ENCODE measurements at regions not wholly inside any gene's neighbourhood (a gene's known extent, or its start where the extent isn't known, plus 50 kb on each side); places are given as distances from the start of the nearest gene placed in this dataset.
"Not testable (repeated sequence)": the region's sequence is repeated elsewhere in the genome, so short reads cannot be mapped to it uniquely, and the experiment has no call there.

GRCh38 chr4:115470763-115471162, 357.3 kb upstream of the NDST4 start:
- no TSS peak for BruUV-seq (replicated peaks)
- CTCF ChIA-PET = no interaction called here
- no peak for DNase-seq (ENCODE audit: low read depth, low spot score)
- intact Hi-C loops (cut with micrococcal nuclease; ENCODE audit: unreplicated experiment) = no loop called here
- H3K36me3 ChIP-seq (ENCODE audit: control insufficient read depth, insufficient read depth, low read length) = no peaks in the 10 kb centered on the region
- POLR2A ChIA-PET = no interaction called here
- no peak for ATAC-seq
- no peak overlapping the region for H3K27ac ChIP-seq (ENCODE audit: low read length)
- no peaks in the 10 kb centered on the region for H3K4me1 ChIP-seq (ENCODE audit: control insufficient read depth, insufficient read depth, low read length)
- in situ Hi-C loops (cut with HindIII; ENCODE audit: low pct_unique_long_range_greater_than_20kb, low sequenced_read_pairs) = no loop called here
- H3K27me3 ChIP-seq (ENCODE audit: control insufficient read depth, insufficient read depth, low read length) = no peaks in the 10 kb centered on the region
- TF ChIP-seq SIN3A (IDR thresholded peaks at IDR 0.05; ENCODE audit: borderline replicate concordance, insufficient read depth, low read depth, low read length) = no peak
- no peak for TF ChIP-seq POLR2AphosphoS5 (IDR thresholded peaks at IDR 0.05; ENCODE audit: low read depth, low read length)
- TF ChIP-seq, protein P1, sequence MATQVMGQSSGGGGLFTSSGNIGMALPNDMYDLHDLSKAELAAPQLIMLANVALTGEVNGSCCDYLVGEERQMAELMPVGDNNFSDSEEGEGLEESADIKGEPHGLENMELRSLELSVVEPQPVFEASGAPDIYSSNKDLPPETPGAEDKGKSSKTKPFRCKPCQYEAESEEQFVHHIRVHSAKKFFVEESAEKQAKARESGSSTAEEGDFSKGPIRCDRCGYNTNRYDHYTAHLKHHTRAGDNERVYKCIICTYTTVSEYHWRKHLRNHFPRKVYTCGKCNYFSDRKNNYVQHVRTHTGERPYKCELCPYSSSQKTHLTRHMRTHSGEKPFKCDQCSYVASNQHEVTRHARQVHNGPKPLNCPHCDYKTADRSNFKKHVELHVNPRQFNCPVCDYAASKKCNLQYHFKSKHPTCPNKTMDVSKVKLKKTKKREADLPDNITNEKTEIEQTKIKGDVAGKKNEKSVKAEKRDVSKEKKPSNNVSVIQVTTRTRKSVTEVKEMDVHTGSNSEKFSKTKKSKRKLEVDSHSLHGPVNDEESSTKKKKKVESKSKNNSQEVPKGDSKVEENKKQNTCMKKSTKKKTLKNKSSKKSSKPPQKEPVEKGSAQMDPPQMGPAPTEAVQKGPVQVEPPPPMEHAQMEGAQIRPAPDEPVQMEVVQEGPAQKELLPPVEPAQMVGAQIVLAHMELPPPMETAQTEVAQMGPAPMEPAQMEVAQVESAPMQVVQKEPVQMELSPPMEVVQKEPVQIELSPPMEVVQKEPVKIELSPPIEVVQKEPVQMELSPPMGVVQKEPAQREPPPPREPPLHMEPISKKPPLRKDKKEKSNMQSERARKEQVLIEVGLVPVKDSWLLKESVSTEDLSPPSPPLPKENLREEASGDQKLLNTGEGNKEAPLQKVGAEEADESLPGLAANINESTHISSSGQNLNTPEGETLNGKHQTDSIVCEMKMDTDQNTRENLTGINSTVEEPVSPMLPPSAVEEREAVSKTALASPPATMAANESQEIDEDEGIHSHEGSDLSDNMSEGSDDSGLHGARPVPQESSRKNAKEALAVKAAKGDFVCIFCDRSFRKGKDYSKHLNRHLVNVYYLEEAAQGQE (IDR thresholded peaks at IDR 0.05; ENCODE audit: insufficient read depth in 1 of 2, low read depth in 2 of 2, low read length in 1 of 2) = no peak
- TF ChIP-seq TCF7L2 (IDR thresholded peaks at IDR 0.05; ENCODE audit: low read depth, low read length) = no peak
- TF ChIP-seq, protein P2, sequence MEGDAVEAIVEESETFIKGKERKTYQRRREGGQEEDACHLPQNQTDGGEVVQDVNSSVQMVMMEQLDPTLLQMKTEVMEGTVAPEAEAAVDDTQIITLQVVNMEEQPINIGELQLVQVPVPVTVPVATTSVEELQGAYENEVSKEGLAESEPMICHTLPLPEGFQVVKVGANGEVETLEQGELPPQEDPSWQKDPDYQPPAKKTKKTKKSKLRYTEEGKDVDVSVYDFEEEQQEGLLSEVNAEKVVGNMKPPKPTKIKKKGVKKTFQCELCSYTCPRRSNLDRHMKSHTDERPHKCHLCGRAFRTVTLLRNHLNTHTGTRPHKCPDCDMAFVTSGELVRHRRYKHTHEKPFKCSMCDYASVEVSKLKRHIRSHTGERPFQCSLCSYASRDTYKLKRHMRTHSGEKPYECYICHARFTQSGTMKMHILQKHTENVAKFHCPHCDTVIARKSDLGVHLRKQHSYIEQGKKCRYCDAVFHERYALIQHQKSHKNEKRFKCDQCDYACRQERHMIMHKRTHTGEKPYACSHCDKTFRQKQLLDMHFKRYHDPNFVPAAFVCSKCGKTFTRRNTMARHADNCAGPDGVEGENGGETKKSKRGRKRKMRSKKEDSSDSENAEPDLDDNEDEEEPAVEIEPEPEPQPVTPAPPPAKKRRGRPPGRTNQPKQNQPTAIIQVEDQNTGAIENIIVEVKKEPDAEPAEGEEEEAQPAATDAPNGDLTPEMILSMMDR (IDR thresholded peaks at IDR 0.05) = no peak
- H3K4me3 ChIP-seq (ENCODE audit: low read depth in 2 of 2, low read length in 2 of 2) = no peak overlapping the region
- H3K9me3 ChIP-seq (ENCODE audit: control insufficient read depth, insufficient read depth, low read depth, low read length) = no peaks in the 10 kb centered on the region

DNA sequence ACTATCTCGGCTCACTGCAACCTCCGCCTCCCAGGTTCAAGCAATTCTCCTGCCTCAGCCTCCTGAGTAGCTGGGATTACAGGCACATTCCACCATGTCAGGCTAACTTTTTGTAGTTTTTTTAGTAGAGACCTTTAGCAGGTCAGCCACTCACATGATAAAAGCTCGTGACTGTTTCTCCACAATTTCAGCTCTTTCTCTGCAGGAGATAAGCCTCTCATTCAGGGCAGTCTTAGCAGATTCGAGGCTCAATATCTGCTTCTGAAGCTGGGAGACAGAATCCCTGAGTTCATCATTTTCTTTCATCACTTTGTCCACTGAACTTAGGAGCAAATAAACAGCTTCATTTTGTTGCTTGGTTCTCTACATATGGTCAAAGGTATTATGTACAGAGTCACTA, 345.9 kb upstream of the NDST4 start:
- ATAC-seq; BruUV-seq (replicated peaks); in situ Hi-C loops (cut with HindIII; ENCODE audit: low pct_unique_long_range_greater_than_20kb, low sequenced_read_pairs); H3K4me1 ChIP-seq (ENCODE audit: control insufficient read depth, insufficient read depth, low read length); CTCF ChIA-PET; H3K9me3 ChIP-seq (ENCODE audit: control insufficient read depth, insufficient read depth, low read depth, low read length); H3K27ac ChIP-seq (ENCODE audit: low read length); DNase-seq (ENCODE audit: low read depth, low spot score); H3K4me3 ChIP-seq (ENCODE audit: low read depth in 2 of 2, low read length in 2 of 2); POLR2A ChIA-PET; H3K36me3 ChIP-seq (ENCODE audit: control insufficient read depth, insufficient read depth, low read length); intact Hi-C loops (cut with micrococcal nuclease; ENCODE audit: unreplicated experiment); H3K27me3 ChIP-seq (ENCODE audit: control insufficient read depth, insufficient read depth, low read length): not testable (repeated sequence)

DNA sequence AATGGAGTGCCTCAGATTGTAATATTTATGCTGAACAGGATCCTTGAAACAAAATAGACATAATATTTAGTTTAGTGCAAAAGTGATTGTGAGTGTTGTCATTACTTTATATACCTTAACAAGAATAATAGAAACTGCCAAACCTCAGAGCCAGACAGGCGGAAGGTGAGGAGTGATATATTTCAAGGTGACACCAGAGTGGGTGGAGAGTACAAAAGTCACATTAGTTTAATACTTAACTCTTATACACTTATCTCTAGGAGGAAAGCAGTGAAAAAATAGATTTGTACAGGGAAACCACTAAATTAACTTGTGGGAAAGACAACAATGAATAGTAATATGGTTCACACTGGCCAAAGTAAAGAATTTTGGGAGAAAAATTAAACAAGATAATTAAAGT, 342.8 kb upstream of the NDST4 start:
- ATAC-seq (no peak), DNase-seq (ENCODE audit: low read depth, low spot score) (no peak)
- intact Hi-C loops (cut with micrococcal nuclease; ENCODE audit: unreplicated experiment) = no loop called here
- Histone ChIP-seq H3K27ac (ENCODE audit: low read length) (no peak overlapping the region), H3K9me3 (ENCODE audit: control insufficient read depth, insufficient read depth, low read depth, low read length) (no peaks in the 10 kb centered on the region), H3K36me3 (ENCODE audit: control insufficient read depth, insufficient read depth, low read length) (no peaks in the 10 kb centered on the region), H3K27me3 (ENCODE audit: control insufficient read depth, insufficient read depth, low read length) (no peaks in the 10 kb centered on the region), H3K4me3 (ENCODE audit: low read depth in 2 of 2, low read length in 2 of 2) (no peak overlapping the region), H3K4me1 (ENCODE audit: control insufficient read depth, insufficient read depth, low read length) (no peaks in the 10 kb centered on the region)
- POLR2A ChIA-PET = no interaction called here
- CTCF ChIA-PET = no interaction called here
- BruUV-seq (replicated peaks) = no TSS peak
- TF ChIP-seq, protein P1 (IDR thresholded peaks at IDR 0.05; ENCODE audit: insufficient read depth in 1 of 2, low read depth in 2 of 2, low read length in 1 of 2) = no peak
- no peak for TF ChIP-seq POLR2AphosphoS5 (IDR thresholded peaks at IDR 0.05; ENCODE audit: low read depth, low read length)
- no peak for TF ChIP-seq TCF7L2 (IDR thresholded peaks at IDR 0.05; ENCODE audit: low read depth, low read length)
- no peak for TF ChIP-seq SIN3A (IDR thresholded peaks at IDR 0.05; ENCODE audit: borderline replicate concordance, insufficient read depth, low read depth, low read length)
- TF ChIP-seq, protein P2 (IDR thresholded peaks at IDR 0.05) = no peak
- in situ Hi-C loops (cut with HindIII; ENCODE audit: low pct_unique_long_range_greater_than_20kb, low sequenced_read_pairs) = no loop called here
